WTC11 (cell line): ENCODE measurements at regions not wholly inside any gene's neighbourhood (a gene's known extent, or its start where the extent isn't known, plus 50 kb on each side); places are given as distances from the start of the nearest gene placed in this dataset.

Experiments
- ATAC-seq: fragments of 200-7000 bp; cut with Tn5 transposase; 2 replicates; pipeline ENCODE4 v1.10.0; 2021; ENCODE audit warnings: mild to moderate bottlenecking, moderate library complexity
- CTCF ChIA-PET: fragments of 300-600 bp; sonication (Branson Sonifier 250); formaldehyde crosslinking; loops from one replicate; lab custom pipeline; 2021; ENCODE audit warnings: antibody characterized with exemption; lab: Charles Lee
- POLR2A ChIA-PET: fragments of 350-600 bp; sonication (Branson Sonifier 250); formaldehyde crosslinking; loops from one replicate; lab custom pipeline; 2021; ENCODE audit warnings: antibody characterized with exemption; lab: Charles Lee
- DNase-seq: peaks from one replicate; pipeline ENCODE4 v3.0.0; 2021; ENCODE audit warnings: low spot score
- H3K27ac Mint-ChIP-seq: 2 replicates; pipeline ENCODE4 v1.8.0; 2021; ENCODE audit warnings: mixed read lengths
- H3K27me3 Mint-ChIP-seq: 2 replicates; pipeline ENCODE4 v1.8.0; 2021; ENCODE audit warnings: low read depth, mild to moderate bottlenecking, moderate library complexity, mixed read lengths
- H3K36me3 Mint-ChIP-seq: 2 replicates; pipeline ENCODE4 v1.8.0; 2021; ENCODE audit warnings: mixed read lengths
- H3K4me1 Mint-ChIP-seq: 2 replicates; pipeline ENCODE4 v1.8.0; 2022; ENCODE audit warnings: mixed read lengths
- H3K4me3 Mint-ChIP-seq: 2 replicates; pipeline ENCODE4 v1.8.0; 2021; ENCODE audit warnings: mild to moderate bottlenecking, moderate library complexity, mixed read lengths
- H3K9me3 Mint-ChIP-seq: 2 replicates; pipeline ENCODE4 v1.8.0; 2021; ENCODE audit warnings: mixed read lengths
- ATF1 ChIP-seq: sonication (generic); formaldehyde crosslinking; IDR thresholded peaks from 2 replicates; pipeline ENCODE4 v1.8.1; 2023; ENCODE audit warnings: mild to moderate bottlenecking, moderate library complexity, missing genetic modification reagents
- CREB1 ChIP-seq: sonication (generic); formaldehyde crosslinking; IDR thresholded peaks from 2 replicates; pipeline ENCODE4 v1.8.0; 2023; ENCODE audit warnings: mild to moderate bottlenecking, missing genetic modification reagents
- ELF4 ChIP-seq: sonication (generic); formaldehyde crosslinking; IDR thresholded peaks from 2 replicates; pipeline ENCODE4 v1.8.1; 2022; ENCODE audit warnings: low read depth, mild to moderate bottlenecking, moderate library complexity, missing genetic modification reagents
- FOXK1 ChIP-seq: sonication (generic); formaldehyde crosslinking; IDR thresholded peaks from 2 replicates; pipeline ENCODE4 v1.8.0; 2022; ENCODE audit warnings: mild to moderate bottlenecking, moderate library complexity, missing genetic modification reagents
- FOXP1 ChIP-seq: sonication (generic); formaldehyde crosslinking; IDR thresholded peaks from 2 replicates; pipeline ENCODE4 v1.8.0; 2022; ENCODE audit warnings: missing genetic modification reagents, mild to moderate bottlenecking, moderate library complexity, borderline replicate concordance
- JAZF1 ChIP-seq: fragments of 250-450 bp; sonication (Bioruptor Pico); IDR thresholded peaks from 2 replicates; pipeline ENCODE4 v1.9.0; 2021; ENCODE audit warnings: moderate library complexity, mild to moderate bottlenecking, inconsistent platforms
- NFATC4 ChIP-seq: fragments of 250-450 bp; sonication (Bioruptor Pico); IDR thresholded peaks from 2 replicates; pipeline ENCODE4 v1.9.0; 2021; ENCODE audit warnings: mild to moderate bottlenecking
- NR3C1 ChIP-seq: sonication (generic); formaldehyde crosslinking; conservative IDR thresholded peaks from 2 replicates; pipeline ENCODE4 v1.8.1; 2023; ENCODE audit warnings: low read depth, mild to moderate bottlenecking, missing genetic modification reagents
- PRRX2 ChIP-seq: fragments of 250-450 bp; sonication (Bioruptor Pico); IDR thresholded peaks from 2 replicates; pipeline ENCODE4 v1.8.0; 2021; ENCODE audit warnings: mild to moderate bottlenecking
- TP53 ChIP-seq: sonication (generic); formaldehyde crosslinking; IDR thresholded peaks from 2 replicates; pipeline ENCODE4 v1.8.1; 2023; ENCODE audit warnings: mild to moderate bottlenecking, missing genetic modification reagents
- ZNF138 ChIP-seq: sonication (generic); formaldehyde crosslinking; conservative IDR thresholded peaks from 2 replicates; pipeline ENCODE4 v1.8.1; 2022; ENCODE audit warnings: mild to moderate bottlenecking, moderate library complexity, missing genetic modification reagents
- ZNF423 ChIP-seq: fragments of 250-450 bp; sonication (Bioruptor Pico); IDR thresholded peaks from 2 replicates; pipeline ENCODE4 v2.1.2; 2022; ENCODE audit warnings: mild to moderate bottlenecking, moderate library complexity
- TF ChIP-seq, protein P1 (sequence below): sonication (generic); formaldehyde crosslinking; IDR thresholded peaks from 2 replicates; pipeline ENCODE4 v1.8.1; 2023; ENCODE audit warnings: mild to moderate bottlenecking, missing genetic modification reagents, moderate library complexity
- TF ChIP-seq, protein P2 (sequence below): fragments of 250-450 bp; sonication (Bioruptor Pico); conservative IDR thresholded peaks from 2 replicates; pipeline ENCODE4 v1.9.0; 2021; ENCODE audit warnings: mild to moderate bottlenecking
- TF ChIP-seq, protein P3 (sequence below): sonication (generic); formaldehyde crosslinking; IDR thresholded peaks from 2 replicates; pipeline ENCODE4 v1.8.1; 2022; ENCODE audit warnings: mild to moderate bottlenecking, moderate library complexity, missing genetic modification reagents
- TF ChIP-seq, protein P4 (sequence below): sonication (generic); formaldehyde crosslinking; IDR thresholded peaks from 2 replicates; pipeline ENCODE4 v1.8.1; 2022; ENCODE audit warnings: low read depth, mild to moderate bottlenecking, moderate library complexity, missing genetic modification reagents, borderline replicate concordance
- TF ChIP-seq, protein P5 (sequence below): fragments of 200-600 bp; IDR thresholded peaks from 2 replicates; pipeline ENCODE4 v1.8.0; 2022; ENCODE audit warnings: antibody characterized with exemption
- TF ChIP-seq, protein P6 (sequence below): sonication (generic); formaldehyde crosslinking; IDR thresholded peaks from 2 replicates; pipeline ENCODE4 v1.8.1; 2022; ENCODE audit warnings: low read depth, missing genetic modification reagents, borderline replicate concordance

DNA sequence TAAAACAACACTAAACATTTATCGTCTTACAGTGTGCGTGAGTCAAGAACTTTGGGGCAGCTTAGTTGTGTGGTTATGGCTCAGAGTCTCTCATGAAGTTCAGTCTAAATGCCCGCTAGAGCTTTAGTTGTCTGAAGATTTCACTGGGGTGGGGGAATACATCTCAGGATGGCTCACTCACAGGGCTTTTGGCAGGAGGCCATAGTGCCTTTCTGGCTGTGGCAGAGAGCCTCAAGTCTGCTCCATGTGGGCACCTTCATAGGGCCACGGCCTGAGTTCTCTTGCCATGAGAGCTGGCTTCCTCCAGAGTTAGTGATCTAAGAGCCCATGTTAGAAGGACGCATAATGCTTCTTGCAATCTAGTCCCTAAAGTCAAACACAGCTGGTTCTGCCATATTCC is 258.8 kb upstream of the NUDT12 start:
- peaks cover 2% of the 10 kb centered on the region; the same call in 1 of the 2 replicates for H3K36me3 Mint-ChIP-seq
- H3K4me3 Mint-ChIP-seq: no peak overlapping the region
- ATAC-seq (no peak), DNase-seq (no peak)
- POLR2A ChIA-PET: no interaction called here
- peaks cover 4% of the 10 kb centered on the region for H3K9me3 Mint-ChIP-seq
- CTCF ChIA-PET: no interaction called here
- no peaks in the 10 kb centered on the region for H3K4me1 Mint-ChIP-seq
- no peaks in the 10 kb centered on the region for H3K27me3 Mint-ChIP-seq
- TF ChIP-seq PRRX2 (CRISPR knock-in tag) (no peak), NR3C1 (CRISPR knock-in tag) (no peak), FOXK1 (CRISPR knock-in tag) (no peak), JAZF1 (CRISPR knock-in tag) (no peak), CREB1 (CRISPR knock-in tag) (no peak), ELF4 (no peak), TP53 (CRISPR knock-in tag) (no peak), ATF1 (CRISPR knock-in tag) (no peak), FOXP1 (no peak)
- TF ChIP-seq, protein P1, sequence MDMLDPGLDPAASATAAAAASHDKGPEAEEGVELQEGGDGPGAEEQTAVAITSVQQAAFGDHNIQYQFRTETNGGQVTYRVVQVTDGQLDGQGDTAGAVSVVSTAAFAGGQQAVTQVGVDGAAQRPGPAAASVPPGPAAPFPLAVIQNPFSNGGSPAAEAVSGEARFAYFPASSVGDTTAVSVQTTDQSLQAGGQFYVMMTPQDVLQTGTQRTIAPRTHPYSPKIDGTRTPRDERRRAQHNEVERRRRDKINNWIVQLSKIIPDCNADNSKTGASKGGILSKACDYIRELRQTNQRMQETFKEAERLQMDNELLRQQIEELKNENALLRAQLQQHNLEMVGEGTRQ (CRISPR knock-in tag): no peak
- TF ChIP-seq, protein P2, sequence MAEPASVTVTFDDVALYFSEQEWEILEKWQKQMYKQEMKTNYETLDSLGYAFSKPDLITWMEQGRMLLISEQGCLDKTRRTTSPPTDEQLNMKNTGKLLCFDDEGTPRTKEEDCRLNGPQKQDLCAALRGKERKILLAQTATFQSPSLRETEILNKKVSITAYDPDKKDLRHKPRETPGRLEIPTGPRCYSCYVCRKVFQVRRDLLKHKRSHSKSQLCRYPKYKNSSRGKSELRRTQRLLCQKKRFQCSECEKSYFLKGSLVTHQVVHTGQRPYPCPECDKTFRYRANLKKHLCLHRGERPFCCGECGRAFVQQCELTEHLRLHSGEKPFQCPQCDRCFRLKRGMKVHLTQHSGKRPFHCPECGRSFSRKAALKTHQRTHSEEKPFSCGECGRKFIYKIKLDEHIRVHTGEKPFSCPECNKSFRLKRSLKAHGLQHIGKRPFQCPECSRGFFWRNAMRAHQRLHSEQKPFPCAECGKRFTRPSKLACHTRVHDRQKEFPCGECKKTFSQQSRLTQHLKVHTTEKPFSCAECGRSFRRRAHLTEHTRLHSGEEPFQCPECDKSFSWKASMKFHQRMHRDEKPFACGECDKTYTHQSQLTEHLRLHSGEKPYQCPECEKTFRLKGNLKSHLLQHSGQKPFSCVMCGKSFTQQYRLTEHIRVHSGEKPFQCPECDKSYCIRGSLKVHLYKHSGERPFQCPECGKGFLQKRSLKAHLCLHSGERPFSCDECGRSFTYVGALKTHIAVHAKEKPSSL (CRISPR knock-in tag): no peak
- TF ChIP-seq, protein P3, sequence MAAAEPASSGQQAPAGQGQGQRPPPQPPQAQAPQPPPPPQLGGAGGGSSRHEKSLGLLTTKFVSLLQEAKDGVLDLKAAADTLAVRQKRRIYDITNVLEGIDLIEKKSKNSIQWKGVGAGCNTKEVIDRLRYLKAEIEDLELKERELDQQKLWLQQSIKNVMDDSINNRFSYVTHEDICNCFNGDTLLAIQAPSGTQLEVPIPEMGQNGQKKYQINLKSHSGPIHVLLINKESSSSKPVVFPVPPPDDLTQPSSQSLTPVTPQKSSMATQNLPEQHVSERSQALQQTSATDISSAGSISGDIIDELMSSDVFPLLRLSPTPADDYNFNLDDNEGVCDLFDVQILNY (CRISPR knock-in tag): no peak
- TF ChIP-seq, protein P4, sequence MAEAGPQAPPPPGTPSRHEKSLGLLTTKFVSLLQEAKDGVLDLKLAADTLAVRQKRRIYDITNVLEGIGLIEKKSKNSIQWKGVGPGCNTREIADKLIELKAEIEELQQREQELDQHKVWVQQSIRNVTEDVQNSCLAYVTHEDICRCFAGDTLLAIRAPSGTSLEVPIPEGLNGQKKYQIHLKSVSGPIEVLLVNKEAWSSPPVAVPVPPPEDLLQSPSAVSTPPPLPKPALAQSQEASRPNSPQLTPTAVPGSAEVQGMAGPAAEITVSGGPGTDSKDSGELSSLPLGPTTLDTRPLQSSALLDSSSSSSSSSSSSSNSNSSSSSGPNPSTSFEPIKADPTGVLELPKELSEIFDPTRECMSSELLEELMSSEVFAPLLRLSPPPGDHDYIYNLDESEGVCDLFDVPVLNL (CRISPR knock-in tag): no peak
- no peak overlapping the region for H3K27ac Mint-ChIP-seq

DNA sequence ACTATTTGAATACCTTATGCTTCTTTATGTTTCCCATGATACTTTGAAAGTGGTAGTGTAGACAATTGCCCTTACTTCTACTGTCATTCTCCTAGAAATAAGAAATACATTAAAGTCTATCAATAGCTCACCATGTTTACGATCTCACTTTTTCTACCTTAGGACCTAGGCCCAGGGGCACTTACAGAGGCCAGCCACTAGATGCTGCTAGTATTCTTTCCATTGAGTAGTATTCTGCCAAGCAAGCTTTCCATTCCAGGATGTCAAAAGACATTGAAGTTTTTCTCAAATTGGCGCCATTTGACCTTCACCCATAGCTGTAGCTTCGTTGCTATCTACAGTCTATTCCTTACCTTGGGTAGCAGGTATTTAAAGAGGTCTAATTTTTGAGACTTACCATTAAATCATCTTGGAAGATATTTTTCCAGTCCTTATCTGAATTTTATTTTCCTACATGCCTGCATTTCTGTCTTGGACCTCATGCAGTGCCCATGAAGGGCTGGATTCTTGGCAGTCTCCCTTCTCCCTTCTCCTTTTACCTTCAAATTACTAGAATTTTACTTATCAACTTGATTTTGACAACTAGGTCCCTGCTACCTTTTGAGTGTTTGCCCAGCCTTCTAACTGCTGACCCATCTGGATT is 246.0 kb upstream of the NUDT12 start:
- DNase-seq (peak; percentile 28), ATAC-seq (peak; percentile 99)
- ChIA-PET CTCF (interaction anchor here (0.6 to 4.0 kb wide), 12 partner anchors 9 to 604 kb away, joined by 3 to 34 read pairs (median 6); no protein-coding TSS in a partner anchor), POLR2A (interaction anchor here (0.6 kb wide), 1 partner anchor 45 kb away, joined by 4 read pairs; no protein-coding TSS in a partner anchor)
- TF ChIP-seq, protein P5, sequence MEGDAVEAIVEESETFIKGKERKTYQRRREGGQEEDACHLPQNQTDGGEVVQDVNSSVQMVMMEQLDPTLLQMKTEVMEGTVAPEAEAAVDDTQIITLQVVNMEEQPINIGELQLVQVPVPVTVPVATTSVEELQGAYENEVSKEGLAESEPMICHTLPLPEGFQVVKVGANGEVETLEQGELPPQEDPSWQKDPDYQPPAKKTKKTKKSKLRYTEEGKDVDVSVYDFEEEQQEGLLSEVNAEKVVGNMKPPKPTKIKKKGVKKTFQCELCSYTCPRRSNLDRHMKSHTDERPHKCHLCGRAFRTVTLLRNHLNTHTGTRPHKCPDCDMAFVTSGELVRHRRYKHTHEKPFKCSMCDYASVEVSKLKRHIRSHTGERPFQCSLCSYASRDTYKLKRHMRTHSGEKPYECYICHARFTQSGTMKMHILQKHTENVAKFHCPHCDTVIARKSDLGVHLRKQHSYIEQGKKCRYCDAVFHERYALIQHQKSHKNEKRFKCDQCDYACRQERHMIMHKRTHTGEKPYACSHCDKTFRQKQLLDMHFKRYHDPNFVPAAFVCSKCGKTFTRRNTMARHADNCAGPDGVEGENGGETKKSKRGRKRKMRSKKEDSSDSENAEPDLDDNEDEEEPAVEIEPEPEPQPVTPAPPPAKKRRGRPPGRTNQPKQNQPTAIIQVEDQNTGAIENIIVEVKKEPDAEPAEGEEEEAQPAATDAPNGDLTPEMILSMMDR: peak; percentile 69
- TF ChIP-seq ZNF138 (CRISPR knock-in tag) (no peak), ZNF423 (CRISPR knock-in tag) (no peak), NFATC4 (no peak)
- TF ChIP-seq, protein P6, sequence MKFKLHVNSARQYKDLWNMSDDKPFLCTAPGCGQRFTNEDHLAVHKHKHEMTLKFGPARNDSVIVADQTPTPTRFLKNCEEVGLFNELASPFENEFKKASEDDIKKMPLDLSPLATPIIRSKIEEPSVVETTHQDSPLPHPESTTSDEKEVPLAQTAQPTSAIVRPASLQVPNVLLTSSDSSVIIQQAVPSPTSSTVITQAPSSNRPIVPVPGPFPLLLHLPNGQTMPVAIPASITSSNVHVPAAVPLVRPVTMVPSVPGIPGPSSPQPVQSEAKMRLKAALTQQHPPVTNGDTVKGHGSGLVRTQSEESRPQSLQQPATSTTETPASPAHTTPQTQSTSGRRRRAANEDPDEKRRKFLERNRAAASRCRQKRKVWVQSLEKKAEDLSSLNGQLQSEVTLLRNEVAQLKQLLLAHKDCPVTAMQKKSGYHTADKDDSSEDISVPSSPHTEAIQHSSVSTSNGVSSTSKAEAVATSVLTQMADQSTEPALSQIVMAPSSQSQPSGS (CRISPR knock-in tag): no peak
- H3K27ac Mint-ChIP-seq: no peak overlapping the region
- H3K4me1 Mint-ChIP-seq: peaks cover 13% of the 10 kb centered on the region
- H3K9me3 Mint-ChIP-seq: no peaks in the 10 kb centered on the region
- H3K36me3 Mint-ChIP-seq: no peaks in the 10 kb centered on the region
- no peak overlapping the region for H3K4me3 Mint-ChIP-seq
- H3K27me3 Mint-ChIP-seq: no peaks in the 10 kb centered on the region
